ENCODE measurements at regions not wholly inside any gene's neighbourhood (a gene's known extent, or its start where the extent isn't known, plus 50 kb on each side); places are given as distances from the start of the nearest gene placed in this dataset.

DNA sequence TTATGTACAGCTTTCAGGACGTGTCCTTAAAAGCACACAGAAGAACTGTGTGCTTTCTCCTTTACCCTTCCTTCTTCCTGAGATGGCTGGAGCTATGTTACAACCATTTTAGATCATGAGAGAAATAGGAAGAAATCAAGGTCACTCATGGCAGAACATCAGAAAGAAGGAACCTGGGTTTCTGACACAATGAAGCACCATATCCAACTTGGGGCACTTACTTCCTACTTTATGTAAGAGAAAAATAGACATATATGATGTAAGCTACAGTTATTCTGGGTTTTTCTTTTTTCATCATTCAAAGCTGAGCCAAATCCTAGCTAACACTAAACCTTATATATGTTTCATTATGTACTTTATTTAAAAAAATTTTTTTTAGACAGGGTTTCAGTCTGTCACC is 79.5 kb downstream of the FAM161A start:
- CTCF ChIA-PET: no interaction called here
- Mint-ChIP-seq H3K4me3 (no peak overlapping the region), H3K36me3 (no peaks in the 10 kb centered on the region), H3K9me3 (no peaks in the 10 kb centered on the region), H3K4me1 (no peaks in the 10 kb centered on the region), H3K27ac (no peak overlapping the region), H3K27me3 (peaks cover 48% of the 10 kb centered on the region)
- DNase-seq: no peak

DNA sequence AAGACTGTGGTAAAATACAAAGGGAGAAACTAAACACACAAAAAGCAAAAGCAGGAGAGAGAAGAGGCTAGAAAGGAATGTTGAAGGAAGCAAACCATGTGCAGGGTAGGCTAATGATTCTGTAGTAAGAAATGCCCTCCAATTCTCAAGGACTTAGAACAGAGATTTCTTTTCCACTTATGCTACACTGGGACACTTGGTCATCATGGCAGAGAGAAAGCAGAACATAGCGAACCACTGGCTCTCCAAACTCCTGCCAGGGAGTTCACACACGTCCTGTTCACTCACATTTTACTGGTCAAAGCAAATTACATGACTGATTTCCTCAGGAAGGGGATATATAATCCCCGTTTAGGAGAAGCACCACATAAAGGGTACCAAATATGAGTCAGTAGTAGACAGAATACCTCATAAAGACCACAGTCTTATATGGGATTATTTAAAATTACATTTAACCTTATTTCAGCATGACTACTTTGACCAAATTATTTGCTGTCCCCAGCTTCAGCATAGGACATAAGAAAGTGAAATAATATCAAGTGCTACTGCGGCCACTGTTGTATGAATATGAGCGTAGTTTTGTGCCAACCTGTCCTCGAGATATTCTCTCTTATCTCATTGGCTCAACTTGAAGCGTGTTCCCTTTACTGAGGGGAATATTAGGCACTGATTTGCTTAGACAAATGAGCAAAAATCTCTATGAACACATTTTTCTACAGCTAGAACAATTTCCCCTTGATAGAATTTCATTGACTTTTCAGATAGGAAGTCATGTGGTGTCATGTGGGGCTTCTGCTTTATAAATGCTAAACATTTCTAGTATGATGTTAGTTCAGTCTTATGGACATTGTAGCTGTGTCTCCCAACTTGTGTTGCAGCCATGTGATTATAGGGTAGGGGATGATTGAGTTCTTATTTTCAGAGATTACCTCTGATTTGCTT is 81.7 kb downstream of the FAM161A start:
- Mint-ChIP-seq H3K4me1 (no peaks in the 10 kb centered on the region), H3K9me3 (no peaks in the 10 kb centered on the region), H3K27ac (no peak overlapping the region), H3K36me3 (no peaks in the 10 kb centered on the region), H3K27me3 (peaks cover 29% of the 10 kb centered on the region), H3K4me3 (no peak overlapping the region)
- CTCF ChIA-PET: interaction anchor here (0.7 kb wide), 1 partner anchor 48 kb away, joined by 3 read pairs; no protein-coding TSS in a partner anchor
- DNase-seq: no peak

DNA sequence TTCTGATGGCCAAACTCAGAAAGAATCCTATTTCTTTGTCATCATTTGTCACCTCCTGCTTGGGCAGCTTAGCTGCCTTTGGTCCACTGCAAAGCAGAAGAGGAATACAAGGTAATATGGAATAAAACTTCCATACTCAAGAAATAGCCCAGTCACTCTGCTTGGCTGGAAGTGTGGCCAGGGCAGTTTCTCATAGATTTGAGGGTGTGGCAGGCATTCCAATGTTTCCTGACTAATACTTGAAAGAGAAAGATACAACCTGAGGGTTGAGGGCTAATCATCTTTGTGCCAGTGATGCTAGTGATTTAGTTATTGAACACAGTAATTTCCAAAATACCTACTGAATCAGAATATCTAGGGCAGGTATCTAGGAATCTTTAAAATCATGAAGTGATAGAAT is 83.1 kb downstream of the FAM161A start:
- Mint-ChIP-seq H3K4me1 (no peaks in the 10 kb centered on the region), H3K9me3 (no peaks in the 10 kb centered on the region), H3K4me3 (no peak overlapping the region), H3K27me3 (peaks cover 22% of the 10 kb centered on the region), H3K36me3 (no peaks in the 10 kb centered on the region), H3K27ac (no peak overlapping the region)
- DNase-seq: no peak
- CTCF ChIA-PET: no interaction called here

DNA sequence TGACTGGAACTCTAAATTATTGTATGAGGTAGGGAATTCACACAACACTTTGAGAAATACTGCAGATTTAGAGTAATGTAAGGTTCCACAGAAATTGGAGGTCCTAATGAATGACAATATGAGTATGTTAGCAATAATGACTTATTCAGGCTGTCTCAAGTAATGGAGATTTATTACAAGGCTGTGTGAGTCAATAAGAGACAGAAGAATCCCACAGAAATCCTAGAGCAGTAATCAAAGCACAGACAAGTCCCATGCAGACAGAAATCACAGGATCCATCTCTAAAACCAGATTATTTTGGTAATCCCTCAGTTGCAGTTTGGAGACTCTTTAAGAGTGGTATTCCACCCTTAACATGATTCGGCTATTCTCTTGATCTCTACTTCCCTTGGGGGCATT is 83.6 kb downstream of the FAM161A start:
- Mint-ChIP-seq H3K9me3 (no peaks in the 10 kb centered on the region), H3K27me3 (peaks cover 18% of the 10 kb centered on the region), H3K4me3 (no peak overlapping the region), H3K36me3 (no peaks in the 10 kb centered on the region), H3K4me1 (no peaks in the 10 kb centered on the region), H3K27ac (no peak overlapping the region)
- CTCF ChIA-PET: no interaction called here
- DNase-seq: no peak

DNA sequence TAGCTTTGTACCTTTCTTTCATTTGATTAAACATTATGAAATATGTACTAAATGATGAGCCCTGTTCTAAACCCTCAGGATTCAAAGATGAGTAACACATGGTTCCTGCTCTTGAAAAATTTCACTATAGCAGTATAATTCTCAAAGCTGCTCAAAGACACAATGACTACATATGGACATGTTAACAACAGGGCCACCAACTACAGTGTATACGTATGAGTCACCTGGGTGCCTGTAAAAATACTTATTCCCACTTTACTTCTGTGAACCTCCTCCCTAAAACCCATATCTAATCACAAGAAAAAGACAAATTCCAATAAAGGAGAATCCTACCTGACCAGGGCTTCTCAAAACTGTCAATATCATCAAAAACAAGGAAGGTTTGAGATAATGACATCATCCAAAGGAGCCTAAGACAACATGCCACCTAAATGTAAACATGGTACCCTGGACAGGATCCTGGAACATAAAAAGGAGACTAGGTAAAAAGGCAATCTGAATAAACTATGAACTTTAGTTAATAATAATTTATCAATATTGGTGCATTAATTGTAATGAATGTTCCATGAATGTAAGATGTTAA is 84.7 kb downstream of the FAM161A start:
- Mint-ChIP-seq H3K36me3 (peaks cover 2% of the 10 kb centered on the region), H3K4me3 (no peak overlapping the region), H3K9me3 (peaks cover 5% of the 10 kb centered on the region), H3K27me3 (peaks cover 18% of the 10 kb centered on the region), H3K27ac (no peak overlapping the region), H3K4me1 (peaks cover 5% of the 10 kb centered on the region)
- CTCF ChIA-PET: no interaction called here
- no peak for DNase-seq

DNA sequence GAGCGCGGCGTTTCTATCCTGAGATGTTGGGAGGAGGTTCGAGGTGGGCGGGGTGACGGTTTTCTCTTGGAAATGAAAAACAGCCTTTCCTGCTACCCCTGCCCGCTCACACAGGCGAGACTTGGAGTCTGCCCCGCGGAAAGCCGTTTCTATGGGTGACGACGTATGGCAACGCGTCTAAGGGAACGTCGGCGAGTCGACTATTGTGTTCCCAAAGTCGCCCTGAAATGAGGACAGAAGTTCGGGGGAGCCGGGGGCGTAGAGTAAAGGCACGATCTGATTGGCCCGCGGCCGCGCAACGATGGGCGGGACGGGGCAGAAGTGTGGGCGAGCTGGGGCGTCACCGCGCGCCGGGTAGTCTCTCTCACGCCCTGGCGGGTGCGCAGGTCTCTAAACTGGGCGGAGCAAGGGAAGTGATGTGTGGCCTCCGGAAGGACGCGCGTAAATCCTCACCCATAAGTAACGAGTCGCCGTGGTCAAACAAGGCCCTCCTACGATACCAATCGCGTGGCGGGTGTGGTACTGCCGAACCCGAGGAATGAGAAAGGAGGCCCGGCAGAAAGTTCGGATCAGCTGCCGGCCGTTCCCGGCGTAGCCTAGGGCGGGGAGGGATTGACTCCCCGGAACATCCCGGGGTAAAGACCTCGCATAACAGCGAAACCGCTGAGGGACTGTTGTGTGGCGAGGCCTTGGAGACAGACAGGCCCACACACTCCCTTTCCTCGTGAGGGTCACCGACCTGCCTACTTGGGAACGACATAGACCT is 89.6 kb downstream of the FAM161A start:
- peak; percentile 97 for DNase-seq
- peaks cover 5% of the 10 kb centered on the region for H3K9me3 Mint-ChIP-seq
- peaks cover 2% of the 10 kb centered on the region for H3K36me3 Mint-ChIP-seq
- H3K4me3 Mint-ChIP-seq: peak overlapping the region; percentile 88
- H3K27ac Mint-ChIP-seq: peak overlapping the region; percentile 96
- H3K27me3 Mint-ChIP-seq: peaks cover 14% of the 10 kb centered on the region
- H3K4me1 Mint-ChIP-seq: peaks cover 15% of the 10 kb centered on the region
- CTCF ChIA-PET: no interaction called here

DNA sequence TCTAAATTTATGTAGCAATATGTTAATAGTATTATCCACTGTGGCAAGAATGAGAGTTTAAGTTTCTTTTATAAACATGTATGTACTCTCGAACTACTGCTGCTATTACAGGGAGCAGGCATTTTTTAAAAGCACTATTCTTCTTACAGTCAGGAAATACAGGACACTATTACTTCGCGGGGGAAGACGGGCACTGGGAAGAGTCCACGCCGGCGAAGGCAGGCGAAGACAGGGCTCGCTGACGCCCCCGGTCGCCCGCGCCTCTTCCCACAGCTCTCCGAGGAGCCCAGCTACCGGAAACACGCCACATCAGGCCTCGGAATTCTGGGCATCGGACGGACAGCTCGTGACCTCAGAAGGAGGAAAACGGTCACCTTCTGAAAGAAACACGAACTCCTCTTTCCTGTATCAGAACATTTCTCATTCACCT is 90.2 kb downstream of the FAM161A start:
- H3K27me3 Mint-ChIP-seq: peaks cover 14% of the 10 kb centered on the region
- H3K27ac Mint-ChIP-seq: peak overlapping the region; percentile 96
- H3K36me3 Mint-ChIP-seq: peaks cover 2% of the 10 kb centered on the region
- H3K4me3 Mint-ChIP-seq: peak overlapping the region; percentile 88
- peaks cover 5% of the 10 kb centered on the region for H3K9me3 Mint-ChIP-seq
- CTCF ChIA-PET: no interaction called here
- no peak for DNase-seq
- peaks cover 15% of the 10 kb centered on the region for H3K4me1 Mint-ChIP-seq

DNA sequence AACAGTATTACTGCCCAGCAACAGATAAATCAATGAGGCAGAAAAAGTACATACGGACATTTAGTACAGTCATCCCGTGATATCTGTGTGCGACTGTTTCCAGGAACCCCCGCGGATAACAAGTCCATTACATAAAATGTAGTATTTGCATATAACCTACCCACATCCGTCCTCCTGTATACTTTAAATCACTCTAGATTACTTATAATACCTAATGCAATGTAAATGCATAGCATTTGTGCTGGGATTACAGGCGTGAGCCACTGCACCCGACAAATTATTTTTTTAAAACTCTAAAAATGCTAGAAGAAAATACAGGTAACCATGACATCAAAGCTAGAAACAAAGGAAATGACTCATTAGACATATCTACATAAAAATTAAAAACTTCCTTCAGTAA is 91.6 kb downstream of the FAM161A start:
- CTCF ChIA-PET: no interaction called here
- H3K36me3 Mint-ChIP-seq: peaks cover 2% of the 10 kb centered on the region
- peaks cover 14% of the 10 kb centered on the region for H3K27me3 Mint-ChIP-seq
- no peak overlapping the region for H3K4me3 Mint-ChIP-seq
- H3K4me1 Mint-ChIP-seq: peaks cover 15% of the 10 kb centered on the region
- DNase-seq: no peak
- H3K27ac Mint-ChIP-seq: peak overlapping the region; percentile 55
- peaks cover 5% of the 10 kb centered on the region for H3K9me3 Mint-ChIP-seq

DNA sequence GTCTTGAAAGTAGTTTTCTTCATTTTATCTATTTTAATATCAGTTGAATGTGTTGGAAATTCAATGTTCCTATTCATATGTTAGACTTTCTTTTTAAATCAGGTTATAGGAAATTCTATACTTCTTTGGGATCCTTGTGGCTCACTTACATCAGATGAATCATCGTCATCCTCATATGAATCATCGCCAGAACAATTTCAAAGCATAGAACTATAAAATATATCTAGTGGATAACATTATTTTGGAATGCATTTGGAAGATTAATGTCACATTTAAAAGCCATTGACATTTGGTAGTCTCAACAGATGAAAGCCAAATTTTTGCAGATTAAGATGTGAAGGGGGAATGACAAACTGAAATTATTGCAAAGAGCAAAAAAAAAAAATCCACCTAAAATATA is 94.1 kb downstream of the FAM161A start:
- Mint-ChIP-seq H3K36me3 (peaks cover 2% of the 10 kb centered on the region), H3K27me3 (peaks cover 14% of the 10 kb centered on the region), H3K9me3 (peaks cover 11% of the 10 kb centered on the region), H3K4me3 (no peak overlapping the region), H3K4me1 (peaks cover 15% of the 10 kb centered on the region), H3K27ac (no peak overlapping the region)
- DNase-seq: no peak
- CTCF ChIA-PET: no interaction called here

DNA sequence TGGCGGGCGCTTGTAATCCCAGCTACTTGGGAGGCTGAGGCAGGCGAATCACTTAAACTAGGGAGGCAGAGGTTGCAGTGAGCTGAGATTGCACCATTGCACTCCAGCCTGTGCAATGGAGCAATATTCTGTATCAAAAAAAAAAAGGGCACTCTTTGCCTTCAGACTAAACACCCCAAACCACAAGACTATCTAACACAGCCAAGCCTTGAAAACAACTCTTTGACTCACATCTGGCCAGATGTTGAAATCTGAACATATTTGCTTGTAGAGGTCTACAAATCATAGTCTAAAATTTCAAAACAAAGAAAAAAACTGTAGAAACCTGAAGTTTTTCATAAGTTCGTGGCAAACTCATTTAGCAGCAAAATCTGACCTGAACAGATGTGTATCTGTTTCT is 94.9 kb downstream of the FAM161A start:
- CTCF ChIA-PET: no interaction called here
- no peak for DNase-seq
- peaks cover 8% of the 10 kb centered on the region for H3K4me1 Mint-ChIP-seq
- H3K36me3 Mint-ChIP-seq: no peaks in the 10 kb centered on the region
- H3K4me3 Mint-ChIP-seq: no peak overlapping the region
- H3K9me3 Mint-ChIP-seq: peaks cover 6% of the 10 kb centered on the region
- H3K27me3 Mint-ChIP-seq: peaks cover 9% of the 10 kb centered on the region
- no peak overlapping the region for H3K27ac Mint-ChIP-seq

DNA sequence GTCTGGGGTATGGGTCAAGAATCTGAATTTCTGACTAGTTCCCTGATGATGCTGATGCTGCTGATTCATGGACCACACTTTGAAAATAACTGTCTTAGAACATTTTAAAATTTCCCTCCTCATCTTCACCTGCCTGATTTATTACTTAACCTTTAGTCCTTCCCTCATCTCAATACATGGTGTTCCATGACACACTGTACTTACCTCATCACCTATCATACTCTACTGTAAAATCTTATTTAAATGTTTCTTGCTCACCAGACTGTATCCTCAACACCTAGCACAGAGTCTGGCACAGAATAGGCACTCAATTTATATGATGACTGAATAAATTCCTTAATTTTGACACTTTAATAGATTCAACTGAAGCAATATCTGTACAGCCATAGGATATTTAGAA is 95.7 kb downstream of the FAM161A start:
- H3K9me3 Mint-ChIP-seq: peaks cover 10% of the 10 kb centered on the region
- H3K27me3 Mint-ChIP-seq: peaks cover 4% of the 10 kb centered on the region
- no peak overlapping the region for H3K4me3 Mint-ChIP-seq
- H3K36me3 Mint-ChIP-seq: no peaks in the 10 kb centered on the region
- H3K4me1 Mint-ChIP-seq: peaks cover 7% of the 10 kb centered on the region
- CTCF ChIA-PET: no interaction called here
- no peak overlapping the region for H3K27ac Mint-ChIP-seq
- no peak for DNase-seq

DNA sequence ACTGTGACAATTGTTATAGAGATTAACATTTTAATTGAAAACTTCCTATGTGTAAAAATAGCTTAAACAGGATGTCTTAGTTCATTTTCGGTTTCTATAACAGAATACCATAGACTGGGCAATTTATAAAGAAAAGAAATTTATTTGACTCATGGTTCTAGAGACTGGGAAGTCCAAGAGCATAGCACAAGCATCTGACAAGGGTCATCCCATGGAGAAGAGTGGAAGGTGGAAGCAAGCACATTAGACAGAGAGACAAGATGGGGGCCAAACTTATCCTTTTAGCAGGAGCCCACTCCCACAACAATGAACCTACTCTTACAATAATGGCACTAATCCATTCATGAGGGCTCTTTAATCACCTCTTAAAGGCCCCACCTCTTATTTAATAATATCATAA is 100.3 kb downstream of the FAM161A start:
- no peak overlapping the region for H3K27ac Mint-ChIP-seq
- CTCF ChIA-PET: no interaction called here
- peaks cover 10% of the 10 kb centered on the region for H3K9me3 Mint-ChIP-seq
- no peaks in the 10 kb centered on the region for H3K27me3 Mint-ChIP-seq
- peaks cover 3% of the 10 kb centered on the region for H3K4me1 Mint-ChIP-seq
- H3K4me3 Mint-ChIP-seq: no peak overlapping the region
- no peak for DNase-seq
- no peaks in the 10 kb centered on the region for H3K36me3 Mint-ChIP-seq

DNA sequence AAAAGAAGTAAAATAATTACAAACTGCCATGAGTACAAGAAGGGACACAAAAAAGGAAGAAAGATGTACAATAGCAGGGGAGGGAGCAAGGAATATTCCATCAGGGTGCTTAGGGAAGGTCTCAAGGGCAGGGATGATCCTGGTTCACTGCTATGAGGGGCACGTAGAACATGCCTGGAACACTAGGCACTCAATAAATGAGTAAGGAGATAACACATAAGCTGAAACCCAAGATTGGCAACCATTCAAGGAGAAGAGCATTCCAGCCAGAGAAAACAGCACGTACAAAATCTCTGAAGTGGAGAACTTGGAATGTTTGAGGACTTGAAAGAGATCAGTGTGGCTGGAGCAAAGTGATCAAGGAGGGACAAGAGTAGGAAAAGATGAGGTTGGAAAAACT is 103.2 kb downstream of the FAM161A start:
- DNase-seq: no peak
- Mint-ChIP-seq H3K4me3 (no peak overlapping the region), H3K36me3 (no peaks in the 10 kb centered on the region), H3K27ac (no peak overlapping the region), H3K4me1 (peaks cover 3% of the 10 kb centered on the region), H3K27me3 (no peaks in the 10 kb centered on the region), H3K9me3 (peaks cover 6% of the 10 kb centered on the region)
- CTCF ChIA-PET: no interaction called here

DNA sequence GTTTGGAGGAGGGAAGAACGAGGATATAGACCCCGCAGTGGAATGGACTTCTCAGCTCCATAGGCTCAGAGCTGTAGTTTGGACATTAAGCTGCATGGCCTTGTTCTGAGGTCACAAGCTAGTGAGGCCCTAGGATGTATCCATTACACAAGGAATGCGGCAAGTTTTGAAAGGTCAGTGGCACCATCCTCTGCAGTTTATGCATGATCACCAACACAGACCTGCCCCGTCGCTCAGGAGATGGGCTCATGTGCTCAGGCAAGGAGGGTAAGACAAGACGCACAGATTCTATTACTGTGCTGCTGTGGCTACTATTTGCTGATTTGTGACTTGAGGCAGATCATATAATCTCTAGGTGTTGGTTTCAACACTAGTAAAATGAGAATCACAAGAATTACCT is 110.9 kb downstream of the FAM161A start:
- no peaks in the 10 kb centered on the region for H3K4me1 Mint-ChIP-seq
- peaks cover 4% of the 10 kb centered on the region for H3K27me3 Mint-ChIP-seq
- CTCF ChIA-PET: no interaction called here
- H3K4me3 Mint-ChIP-seq: no peak overlapping the region
- no peak for DNase-seq
- no peak overlapping the region for H3K27ac Mint-ChIP-seq
- H3K36me3 Mint-ChIP-seq: no peaks in the 10 kb centered on the region
- no peaks in the 10 kb centered on the region for H3K9me3 Mint-ChIP-seq

Measured in activated naive CD4-positive, alpha-beta T cell treated with anti-CD3 and anti-CD28 coated beads, Interleukin-2, amount 10 ng/mL, durations not matched to agents 7 days and 5 days (primary cell).